OCI-LY7 (cell line): ENCODE measurements at regions not wholly inside any gene's neighbourhood (a gene's known extent, or its start where the extent isn't known, plus 50 kb on each side); places are given as distances from the start of the nearest gene placed in this dataset.

Source experiments
- BruUV-seq: library from RNA; stranded (reverse); fragments of 400-500 nt; replicated peaks from 2 replicates; lab custom pipeline; 2021; lab: Mats Ljungman, UMichigan
- CTCF ChIA-PET: fragments of 300-600 bp; sonication (Branson Sonifier 250); formaldehyde crosslinking; loops from one replicate; lab custom pipeline; 2022; ENCODE audit warnings: antibody characterized with exemption; ENCODE audit not compliant: unreplicated experiment; lab: Charles Lee
- POLR2A ChIA-PET: fragments of 300-600 bp; sonication (Branson Sonifier 250); formaldehyde crosslinking; loops from one replicate; lab custom pipeline; 2022; ENCODE audit warnings: antibody characterized with exemption; lab: Charles Lee
- DNase-seq: peaks from one replicate; pipeline ENCODE4 v3.0.0-alpha.2; 2015; ENCODE audit warnings: low spot score
- H2AFZ ChIP-seq: fragments of 200-600 bp; sonication (generic), shearing (Covaris generic); 2 replicates; pipeline ENCODE4 v1.6.1; 2014; ENCODE audit warnings: mild to moderate bottlenecking, antibody characterized with exemption, low read length, moderate library complexity
- H3K27ac ChIP-seq: fragments of 200-600 bp; sonication (generic); 2 replicates; pipeline ENCODE4 v1.5.1; 2014; ENCODE audit warnings: mixed run types, low read depth, mild to moderate bottlenecking, moderate library complexity, low read length, inconsistent platforms; ENCODE audit not compliant: poor library complexity, severe bottlenecking
- H3K36me3 ChIP-seq: fragments of 200-600 bp; sonication (generic); 2 replicates; pipeline ENCODE4 v1.6.1; 2014; ENCODE audit warnings: mild to moderate bottlenecking, antibody characterized with exemption, low read length, moderate library complexity, mixed read lengths; ENCODE audit not compliant: insufficient read depth
- H3K4me1 ChIP-seq: fragments of 200-600 bp; sonication (generic); 2 replicates; pipeline ENCODE4 v1.5.1; 2014; ENCODE audit warnings: mild to moderate bottlenecking, low read length; ENCODE audit not compliant: insufficient read depth, poor library complexity, severe bottlenecking
- H3K4me2 ChIP-seq: fragments of 200-600 bp; sonication (generic); 2 replicates; pipeline ENCODE4 v1.6.1; 2014; ENCODE audit warnings: mild to moderate bottlenecking, low read length
- H3K4me3 ChIP-seq: fragments of 200-600 bp; sonication (generic); 2 replicates; pipeline ENCODE4 v1.5.1; 2014; ENCODE audit warnings: mild to moderate bottlenecking, low read depth, low read length; ENCODE audit not compliant: poor library complexity, severe bottlenecking
- H3K79me2 ChIP-seq: fragments of 200-600 bp; sonication (generic); 2 replicates; pipeline ENCODE4 v1.6.1; 2016; ENCODE audit warnings: low read depth, mild to moderate bottlenecking, low read length, moderate library complexity, mixed read lengths; ENCODE audit not compliant: insufficient read depth
- H3K9me2 ChIP-seq: fragments of 200-600 bp; sonication (generic); 2 replicates; pipeline ENCODE4 v1.6.1; 2016; ENCODE audit warnings: mild to moderate bottlenecking, low read length, mixed read lengths; ENCODE audit not compliant: insufficient read depth
- H3K9me3 ChIP-seq: fragments of 200-600 bp; sonication (generic); 2 replicates; pipeline ENCODE4 v1.6.1; 2014; ENCODE audit warnings: mild to moderate bottlenecking, mixed run types, low read length, mixed read lengths
- H4K20me1 ChIP-seq: fragments of 200-600 bp; sonication (generic); 2 replicates; pipeline ENCODE4 v1.6.1; 2014; ENCODE audit warnings: mild to moderate bottlenecking, antibody characterized with exemption, low read length, moderate library complexity, mixed read lengths; ENCODE audit not compliant: insufficient read depth
- EZH2phosphoT487 ChIP-seq: fragments of 200-600 bp; sonication (generic); IDR thresholded peaks from 2 replicates; pipeline ENCODE4 v1.6.1; 2018; ENCODE audit warnings: low read depth, borderline replicate concordance, mild to moderate bottlenecking, mixed run types, antibody characterized with exemption, low read length, moderate library complexity, mixed read lengths
- intact Hi-C: fragments of 100-400 bp; cut with micrococcal nuclease; formaldehyde crosslinking; loops from one replicate; pipeline ENCODE4 v1.10.0; 2022; ENCODE audit not compliant: unreplicated experiment
- TF ChIP-seq, protein P1 (sequence below): fragments of 200-600 bp; sonication (generic); conservative IDR thresholded peaks from 2 replicates; pipeline ENCODE4 v1.5.1; 2014; ENCODE audit warnings: mild to moderate bottlenecking, antibody characterized with exemption, low read length, moderate library complexity, mixed read lengths

DNA sequence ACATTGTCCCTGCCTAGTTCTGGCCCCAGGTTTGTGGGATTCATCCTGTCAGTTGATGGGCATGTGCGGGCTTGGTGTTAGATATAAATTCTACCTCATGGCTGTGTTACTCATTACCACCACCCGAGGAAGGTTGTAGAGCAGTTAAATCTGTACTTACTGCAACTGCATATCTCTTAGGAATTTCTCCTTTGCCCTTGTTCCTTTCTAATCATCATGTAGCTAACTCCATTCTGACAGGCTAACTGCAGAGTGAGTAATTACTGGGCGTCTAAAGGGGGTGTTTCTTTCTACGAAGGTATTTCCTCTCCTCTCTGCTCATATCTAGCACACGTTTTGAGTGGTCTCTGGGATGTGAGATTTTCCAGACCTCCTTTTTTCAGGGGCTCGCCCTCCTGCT, 1076.7 kb downstream of the TMTC2 start:
- Histone ChIP-seq H3K9me2 (no peaks in the 10 kb centered on the region), H4K20me1 (no peaks in the 10 kb centered on the region), H3K27ac (no peak overlapping the region), H3K4me3 (no peak overlapping the region), H3K4me2 (no peak overlapping the region), H3K4me1 (no peaks in the 10 kb centered on the region), H3K36me3 (no peaks in the 10 kb centered on the region), H2AFZ (no peak overlapping the region), H3K9me3 (no peaks in the 10 kb centered on the region), H3K79me2 (no peaks in the 10 kb centered on the region)
- POLR2A ChIA-PET, result no interaction called here
- BruUV-seq, result no TSS peak
- TF ChIP-seq, protein P1, sequence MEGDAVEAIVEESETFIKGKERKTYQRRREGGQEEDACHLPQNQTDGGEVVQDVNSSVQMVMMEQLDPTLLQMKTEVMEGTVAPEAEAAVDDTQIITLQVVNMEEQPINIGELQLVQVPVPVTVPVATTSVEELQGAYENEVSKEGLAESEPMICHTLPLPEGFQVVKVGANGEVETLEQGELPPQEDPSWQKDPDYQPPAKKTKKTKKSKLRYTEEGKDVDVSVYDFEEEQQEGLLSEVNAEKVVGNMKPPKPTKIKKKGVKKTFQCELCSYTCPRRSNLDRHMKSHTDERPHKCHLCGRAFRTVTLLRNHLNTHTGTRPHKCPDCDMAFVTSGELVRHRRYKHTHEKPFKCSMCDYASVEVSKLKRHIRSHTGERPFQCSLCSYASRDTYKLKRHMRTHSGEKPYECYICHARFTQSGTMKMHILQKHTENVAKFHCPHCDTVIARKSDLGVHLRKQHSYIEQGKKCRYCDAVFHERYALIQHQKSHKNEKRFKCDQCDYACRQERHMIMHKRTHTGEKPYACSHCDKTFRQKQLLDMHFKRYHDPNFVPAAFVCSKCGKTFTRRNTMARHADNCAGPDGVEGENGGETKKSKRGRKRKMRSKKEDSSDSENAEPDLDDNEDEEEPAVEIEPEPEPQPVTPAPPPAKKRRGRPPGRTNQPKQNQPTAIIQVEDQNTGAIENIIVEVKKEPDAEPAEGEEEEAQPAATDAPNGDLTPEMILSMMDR, result no peak
- no peak for TF ChIP-seq EZH2phosphoT487
- no peak for DNase-seq
- intact Hi-C loops, result no loop called here
- CTCF ChIA-PET, result no interaction called here

DNA sequence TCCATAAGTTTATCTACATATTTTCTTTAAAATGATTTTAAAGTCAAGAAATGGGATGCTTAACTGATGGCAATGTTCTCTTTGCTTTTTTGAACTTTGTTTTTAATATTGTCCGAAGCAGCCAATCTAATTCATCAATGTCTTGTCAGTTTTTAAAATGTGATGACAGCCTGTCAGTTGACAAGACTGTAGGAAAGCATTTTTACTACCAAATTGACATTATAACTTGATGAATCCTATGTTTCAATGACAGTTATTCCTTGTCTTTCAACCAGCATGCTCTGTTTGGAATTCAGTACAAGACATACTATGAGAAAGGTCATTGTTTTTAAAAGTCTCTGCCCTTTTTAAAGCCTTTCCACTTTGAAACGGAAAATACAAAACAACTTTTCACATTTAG, 1073.2 kb downstream of the TMTC2 start:
- Histone ChIP-seq H3K36me3 (no peaks in the 10 kb centered on the region), H3K9me2 (no peaks in the 10 kb centered on the region), H3K4me2 (no peak overlapping the region), H3K4me1 (no peaks in the 10 kb centered on the region), H3K9me3 (no peaks in the 10 kb centered on the region), H3K79me2 (no peaks in the 10 kb centered on the region), H3K27ac (no peak overlapping the region), H4K20me1 (no peaks in the 10 kb centered on the region), H2AFZ (no peak overlapping the region), H3K4me3 (no peak overlapping the region)
- ChIA-PET POLR2A (interaction anchor here (0.6 kb wide), 1 partner anchor 21 kb away, joined by 3 read pairs; no protein-coding TSS in a partner anchor), CTCF (no interaction called here)
- intact Hi-C loops, result no loop called here
- no TSS peak for BruUV-seq
- TF ChIP-seq EZH2phosphoT487, result no peak
- TF ChIP-seq, protein P1, result no peak
- no peak for DNase-seq

DNA sequence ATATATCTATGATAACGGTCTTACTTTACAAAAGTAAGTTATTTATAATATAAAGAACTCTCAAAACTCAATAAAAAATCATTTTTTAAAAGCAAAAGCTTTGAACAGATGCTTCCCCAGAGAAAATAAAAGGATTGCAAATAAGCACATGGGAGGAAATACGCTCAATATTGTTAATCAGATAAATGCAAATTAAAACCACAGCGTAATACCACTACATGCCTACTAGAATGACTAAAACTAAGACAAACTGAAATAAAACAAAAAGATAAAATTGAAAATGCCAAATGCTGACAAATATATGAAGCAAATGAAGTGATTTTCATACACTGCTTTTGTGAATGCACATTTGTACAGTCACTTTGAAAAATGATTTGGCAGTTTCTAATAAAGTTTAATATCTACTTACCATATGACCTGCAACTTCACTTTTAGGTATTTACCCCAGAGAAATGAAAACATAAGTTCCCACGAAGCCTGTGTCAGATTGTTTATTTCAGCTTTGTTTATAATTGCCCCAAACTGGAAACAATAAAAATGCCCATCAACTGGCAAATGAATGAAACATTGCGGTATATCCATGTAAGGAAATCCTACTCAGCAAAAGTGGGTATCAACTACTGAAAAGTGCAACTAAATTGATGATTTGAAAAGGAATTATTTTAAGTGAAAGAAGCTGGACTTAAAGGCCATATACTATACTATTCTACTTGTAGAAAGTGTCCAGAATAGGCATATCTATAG, 1072.4 kb downstream of the TMTC2 start:
- ChIA-PET CTCF (no interaction called here), POLR2A (interaction anchor here (0.6 kb wide), 1 partner anchor 22 kb away, joined by 3 read pairs; no protein-coding TSS in a partner anchor)
- no TSS peak for BruUV-seq
- Histone ChIP-seq H2AFZ (no peak overlapping the region), H3K79me2 (no peaks in the 10 kb centered on the region), H3K9me2 (no peaks in the 10 kb centered on the region), H4K20me1 (no peaks in the 10 kb centered on the region), H3K4me3 (no peak overlapping the region), H3K4me1 (no peaks in the 10 kb centered on the region), H3K27ac (no peak overlapping the region), H3K36me3 (no peaks in the 10 kb centered on the region), H3K9me3 (no peaks in the 10 kb centered on the region), H3K4me2 (no peak overlapping the region)
- no peak for DNase-seq
- no peak for TF ChIP-seq EZH2phosphoT487
- TF ChIP-seq, protein P1, result no peak
- intact Hi-C loops, result no loop called here
